Duodenal mucosa (tissue), 2 donors: ENCODE measurements at regions not wholly inside any gene's neighbourhood (a gene's known extent, or its start where the extent isn't known, plus 50 kb on each side); places are given as distances from the start of the nearest gene placed in this dataset.

Experiments used
- H3K27ac ChIP-seq: one replicate; pipeline ENCODE4 v1.7.0; 2013; ENCODE audit warnings: low read depth, low read length
- H3K27me3 ChIP-seq, 2 donors: one replicate each; pipeline ENCODE4 v1.7.0; 2013; ENCODE audit warnings: low read length in 2 of 2, control low read depth in 1 of 2; ENCODE audit not compliant: insufficient read depth in 2 of 2, control insufficient read depth in 1 of 2
- H3K36me3 ChIP-seq, 2 donors: one replicate each; pipeline ENCODE4 v1.7.0; 2013; ENCODE audit warnings: low read length in 2 of 2, control low read depth in 1 of 2; ENCODE audit not compliant: insufficient read depth in 2 of 2, control insufficient read depth in 1 of 2
- H3K4me1 ChIP-seq, 2 donors: one replicate each; pipeline ENCODE4 v1.7.0; 2013; ENCODE audit warnings: low read length in 2 of 2, control low read depth in 1 of 2; ENCODE audit not compliant: insufficient read depth in 2 of 2, control insufficient read depth in 1 of 2
- H3K4me3 ChIP-seq, 2 donors: one replicate each; pipeline ENCODE4 v1.7.0; 2013; ENCODE audit warnings: low read length in 2 of 2, low read depth in 1 of 2
- H3K9ac ChIP-seq, 2 donors: one replicate each; pipeline ENCODE4 v1.7.0; 2013; ENCODE audit warnings: low read length in 2 of 2, low read depth in 1 of 2
- H3K9me3 ChIP-seq, 2 donors: one replicate each; pipeline ENCODE4 v1.7.0; 2013; ENCODE audit warnings: low read length in 2 of 2, control low read depth in 1 of 2; ENCODE audit not compliant: control insufficient read depth in 1 of 2

DNA sequence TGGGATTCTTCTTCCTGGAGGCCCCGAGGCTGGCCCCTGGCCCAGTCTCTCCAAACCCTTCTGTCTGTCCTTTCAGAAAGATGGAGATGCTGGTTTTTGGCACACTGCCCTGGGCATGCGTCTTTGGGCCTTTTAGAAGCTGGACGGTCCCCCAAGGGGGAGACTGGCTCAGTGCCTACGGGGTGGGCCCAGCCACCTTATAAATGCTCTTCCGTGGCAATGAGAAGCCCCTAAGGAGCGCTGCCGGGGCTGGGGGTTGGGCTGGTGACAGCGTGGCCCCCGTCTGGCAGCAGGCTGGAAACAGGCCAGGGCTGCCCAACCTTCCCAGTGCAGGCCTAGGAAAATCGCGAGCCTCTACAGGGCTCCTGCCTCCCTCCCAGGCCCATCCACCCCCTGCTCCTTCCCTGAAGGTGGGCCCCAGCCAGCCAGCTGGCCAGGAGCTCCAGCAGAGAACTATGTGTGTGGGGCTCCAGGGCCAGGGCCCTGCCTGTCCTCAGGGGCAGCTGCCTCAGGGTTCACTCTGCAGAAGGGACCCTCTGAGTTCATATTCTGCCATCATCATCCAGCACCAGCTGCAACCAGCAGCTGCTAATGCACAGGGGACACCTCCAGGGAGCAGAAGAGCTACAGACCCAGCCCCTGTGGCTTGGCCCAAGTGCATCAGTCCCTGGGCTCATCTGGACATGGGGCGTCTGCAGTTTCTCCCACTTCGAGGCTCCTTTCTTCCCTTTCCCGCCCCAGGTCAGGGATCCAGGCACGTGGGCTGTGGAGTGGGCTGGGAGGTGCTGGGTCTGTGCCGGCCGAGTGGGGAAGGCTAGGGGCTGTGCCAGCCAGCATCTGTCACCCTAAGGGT, 107.6 kb upstream of the OTOS start:
- no peaks in the 10 kb centered on the region for H3K9me3 ChIP-seq
- H3K4me3 ChIP-seq: no peak overlapping the region
- no peaks in the 10 kb centered on the region for H3K36me3 ChIP-seq
- H3K4me1 ChIP-seq: peaks cover 10 to 15% of the 10 kb centered on the region in 2 donors
- H3K27ac ChIP-seq: no peak overlapping the region
- peaks cover 0 to 2% of the 10 kb centered on the region in 2 donors for H3K27me3 ChIP-seq
- H3K9ac ChIP-seq: no peak overlapping the region

DNA sequence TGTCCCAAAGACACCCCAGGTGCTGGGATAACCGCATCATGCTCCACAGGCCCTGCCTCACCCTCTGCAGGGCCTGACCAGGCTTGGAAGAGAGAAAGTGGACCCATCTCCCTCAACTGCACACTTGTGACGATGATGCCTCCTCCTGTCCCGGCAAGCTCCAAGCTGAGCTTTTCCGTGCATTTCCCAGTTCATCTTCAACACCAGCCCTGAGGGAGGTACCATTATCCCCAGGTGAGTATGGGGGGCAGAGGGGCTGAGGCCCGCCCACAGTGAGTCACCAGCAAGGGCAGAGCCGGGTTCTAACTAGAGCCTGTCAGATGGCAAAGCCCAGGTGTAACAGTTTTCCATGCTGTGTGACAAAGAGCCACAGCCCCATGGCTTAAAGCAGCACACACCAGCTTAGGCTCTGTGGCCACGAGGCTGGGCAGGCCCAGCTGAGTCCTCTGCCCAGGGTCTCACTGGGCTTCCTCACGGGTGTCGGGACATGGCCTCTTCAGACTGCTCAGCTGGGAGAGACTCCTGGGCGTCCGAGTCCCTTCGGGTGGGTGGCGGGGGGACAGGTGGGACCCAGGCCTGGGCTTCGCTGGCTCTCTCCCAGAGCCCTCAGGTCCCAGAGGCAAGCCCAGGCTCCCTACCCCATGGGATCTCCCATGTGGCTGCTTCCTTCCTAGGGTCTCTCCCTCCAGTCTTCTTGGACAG, 108.4 kb upstream of the OTOS start:
- H3K27ac ChIP-seq: no peak overlapping the region
- H3K4me1 ChIP-seq: peaks cover 10 to 15% of the 10 kb centered on the region in 2 donors
- no peaks in the 10 kb centered on the region for H3K9me3 ChIP-seq
- no peak overlapping the region for H3K4me3 ChIP-seq
- H3K9ac ChIP-seq: no peak overlapping the region
- H3K27me3 ChIP-seq: peaks cover 0 to 2% of the 10 kb centered on the region in 2 donors
- H3K36me3 ChIP-seq: no peaks in the 10 kb centered on the region

DNA sequence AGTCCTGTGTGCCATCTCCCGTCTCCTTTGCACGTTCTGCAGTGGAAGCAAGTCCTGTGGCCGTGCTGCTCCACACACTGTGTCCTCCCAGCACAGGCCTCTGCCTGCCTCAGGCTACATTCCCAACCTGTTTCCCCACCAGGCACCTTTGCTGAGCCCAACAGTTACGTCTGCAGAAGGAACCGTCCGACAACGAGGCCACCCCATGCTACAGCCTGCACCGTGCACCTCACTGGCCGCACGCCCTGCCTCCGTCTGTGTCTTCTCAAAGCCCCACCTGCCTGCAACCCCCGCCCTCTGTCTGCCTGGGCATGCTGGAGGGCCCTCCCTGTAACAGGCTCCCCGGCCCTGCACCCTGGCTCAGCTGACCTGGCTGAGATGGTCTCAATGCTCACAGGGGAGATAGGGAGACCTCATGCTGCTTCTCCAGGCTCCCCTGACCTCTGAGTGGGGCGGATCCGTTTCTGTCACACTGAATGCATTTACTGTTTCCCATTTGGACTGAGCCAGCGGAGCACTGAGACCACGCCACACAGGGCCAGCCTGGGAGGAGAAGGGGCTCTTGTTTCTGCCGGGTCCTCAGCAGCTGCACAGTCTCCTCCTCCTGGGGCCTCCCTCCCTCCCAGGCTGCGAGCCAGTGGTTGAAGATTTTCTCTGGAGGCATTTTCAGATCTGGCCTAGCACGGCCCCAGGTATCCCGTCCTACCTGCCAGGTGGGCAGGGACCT, 109.1 kb upstream of the OTOS start:
- H3K9ac ChIP-seq: no peak overlapping the region
- H3K9me3 ChIP-seq: no peaks in the 10 kb centered on the region
- peaks cover 10 to 15% of the 10 kb centered on the region in 2 donors for H3K4me1 ChIP-seq
- H3K36me3 ChIP-seq: no peaks in the 10 kb centered on the region
- peaks cover 0 to 2% of the 10 kb centered on the region in 2 donors for H3K27me3 ChIP-seq
- peak overlapping the region; percentile 3 for H3K27ac ChIP-seq
- no peak overlapping the region for H3K4me3 ChIP-seq

DNA sequence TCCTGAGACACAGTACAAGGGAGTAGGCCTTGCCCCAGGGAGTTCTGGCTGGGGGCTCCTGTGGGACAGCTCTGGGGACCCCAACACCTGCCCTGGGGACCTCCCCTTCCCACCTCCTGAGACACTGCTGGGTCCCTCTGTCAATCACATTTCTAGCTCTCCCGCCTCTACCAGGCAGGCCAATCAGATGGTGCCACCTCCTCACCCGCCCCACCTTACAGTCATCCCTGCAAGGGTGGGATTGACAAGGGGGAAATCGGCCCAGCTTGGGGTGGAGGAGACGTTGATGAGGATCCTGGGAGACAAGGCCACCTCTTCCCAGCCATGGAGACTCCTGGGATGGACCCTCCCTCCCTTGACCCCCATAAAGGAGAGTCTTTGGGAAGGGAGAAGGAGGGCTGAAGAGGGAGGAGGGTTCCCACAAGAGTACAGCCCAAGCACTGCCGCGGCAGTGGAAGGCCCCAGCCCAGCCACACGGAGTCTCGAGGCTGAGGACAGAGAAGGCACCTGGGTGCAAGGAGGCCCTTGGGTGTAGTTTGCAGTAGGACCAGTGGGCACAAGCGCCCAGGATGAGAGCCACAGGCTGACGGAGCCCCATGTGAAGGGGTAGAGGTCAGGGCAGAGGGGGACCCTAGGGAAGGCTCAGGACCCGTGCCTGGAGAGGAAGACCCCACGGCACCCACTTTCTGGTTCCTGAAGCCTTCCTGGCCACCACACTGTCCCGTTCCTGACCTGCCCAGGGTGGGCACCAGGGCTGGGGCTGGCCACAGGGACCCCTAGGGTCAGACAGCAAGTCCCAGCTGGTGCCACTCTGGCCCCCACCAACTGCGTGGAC, 109.9 kb upstream of the OTOS start:
- Histone ChIP-seq H3K4me3 (no peak overlapping the region), H3K9ac (no peak overlapping the region), H3K36me3 (no peaks in the 10 kb centered on the region), H3K9me3 (no peaks in the 10 kb centered on the region), H3K27me3 (peaks cover 0 to 2% of the 10 kb centered on the region in 2 donors), H3K27ac (peak overlapping the region; percentile 3), H3K4me1 (peaks cover 10 to 15% of the 10 kb centered on the region in 2 donors)

DNA sequence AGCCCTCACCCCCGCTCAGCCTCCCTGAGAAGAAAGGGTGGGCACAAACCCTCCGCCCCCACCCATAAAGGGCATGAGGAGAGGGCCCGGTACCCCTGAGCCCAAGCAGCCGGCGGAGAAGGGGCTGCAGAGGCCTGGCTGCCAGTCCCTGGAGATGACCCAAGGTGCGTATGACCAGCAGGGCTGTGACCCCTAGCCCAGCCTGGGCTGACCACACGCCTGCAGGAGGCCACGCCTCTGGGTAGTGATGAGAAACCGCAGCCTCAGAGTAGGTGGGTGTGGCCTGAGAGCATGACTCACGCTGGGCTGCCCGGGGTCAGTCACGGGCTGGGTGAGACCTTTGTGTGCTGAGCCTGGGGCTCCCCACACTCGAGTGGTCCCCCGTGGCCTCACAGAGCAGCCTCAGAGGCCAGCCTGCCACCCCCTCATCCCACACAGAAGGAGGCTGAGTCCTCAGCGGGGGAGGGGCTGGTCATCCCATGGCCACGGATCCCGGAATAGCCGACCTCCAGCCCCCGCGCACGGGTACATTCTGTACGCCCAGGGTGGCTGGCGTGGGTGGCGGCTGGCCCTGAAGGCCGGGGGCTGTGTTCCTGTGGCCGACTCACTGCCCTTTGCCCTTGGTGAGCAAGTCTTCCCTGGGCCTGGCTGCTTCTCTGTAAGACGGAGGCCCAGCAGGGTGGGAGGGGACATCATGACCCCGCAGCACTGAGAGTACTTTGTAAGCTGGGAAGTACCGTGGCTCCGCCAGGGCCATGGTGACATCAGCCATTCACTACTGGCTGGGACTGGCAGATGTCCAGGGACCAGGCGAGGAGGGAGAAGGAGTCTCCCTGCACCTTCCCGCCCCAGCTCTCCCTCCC, 110.8 kb upstream of the OTOS start:
- H3K4me1 ChIP-seq: peaks cover 10 to 15% of the 10 kb centered on the region in 2 donors
- no peak overlapping the region for H3K9ac ChIP-seq
- H3K4me3 ChIP-seq: no peak overlapping the region
- H3K36me3 ChIP-seq: no peaks in the 10 kb centered on the region
- H3K9me3 ChIP-seq: no peaks in the 10 kb centered on the region
- peaks cover 0 to 2% of the 10 kb centered on the region in 2 donors for H3K27me3 ChIP-seq
- H3K27ac ChIP-seq: peak overlapping the region; percentile 73

DNA sequence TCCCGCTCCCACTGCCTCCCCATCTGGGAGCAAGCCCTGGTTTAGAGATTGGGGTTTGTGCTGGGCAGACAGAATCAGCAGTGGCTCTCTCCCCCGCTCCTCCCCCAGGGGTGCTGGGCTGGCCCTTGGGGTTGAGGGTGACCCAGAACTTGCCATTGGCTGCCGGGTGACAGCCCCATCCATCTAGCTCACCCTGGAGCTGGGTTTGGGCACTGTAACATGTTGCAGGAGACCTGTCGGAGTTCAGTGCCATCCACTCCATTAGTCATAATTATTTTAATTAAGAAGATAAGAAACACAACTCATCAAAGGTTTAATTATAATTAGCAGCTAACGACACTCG, 111.4 kb upstream of the OTOS start:
- Histone ChIP-seq H3K4me1 (peaks cover 10 to 15% of the 10 kb centered on the region in 2 donors), H3K27ac (peak overlapping the region; percentile 63), H3K9me3 (no peaks in the 10 kb centered on the region), H3K36me3 (no peaks in the 10 kb centered on the region), H3K9ac (no peak overlapping the region), H3K4me3 (no peak overlapping the region), H3K27me3 (peaks cover 0 to 2% of the 10 kb centered on the region in 2 donors)

DNA sequence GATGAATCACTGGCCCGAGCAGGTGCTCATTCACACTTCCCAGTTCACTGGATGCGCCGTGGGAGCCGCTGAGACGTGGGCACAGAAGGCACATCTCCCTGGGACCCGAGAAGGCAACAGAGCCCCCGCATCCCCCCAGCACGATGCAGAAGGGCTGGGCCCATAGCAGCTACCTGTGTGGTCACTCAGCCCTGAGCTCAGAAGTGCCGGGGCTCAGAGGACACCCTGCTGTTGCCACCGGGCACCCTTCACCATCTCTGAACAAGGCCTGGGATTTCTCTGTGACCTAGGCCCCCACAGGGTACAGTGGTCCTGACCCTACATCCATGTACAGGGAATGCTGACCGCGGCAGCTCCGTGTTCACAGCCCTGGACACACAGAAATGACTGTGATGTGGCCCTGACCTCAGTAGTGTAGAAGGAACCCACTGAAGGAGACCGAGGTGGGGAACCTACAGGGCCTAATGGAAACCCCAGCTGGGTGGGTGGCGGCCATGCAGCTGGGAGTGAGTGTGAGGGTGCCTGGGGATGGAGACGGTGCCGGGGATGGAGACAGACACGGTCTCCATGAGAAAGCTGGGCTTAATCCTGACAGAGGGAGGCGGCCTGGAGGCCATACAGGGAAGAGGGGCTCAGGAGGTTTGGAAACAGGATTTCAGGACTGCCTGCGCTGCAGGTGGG, 111.9 kb upstream of the OTOS start:
- Histone ChIP-seq H3K27me3 (peaks cover 0 to 2% of the 10 kb centered on the region in 2 donors), H3K4me3 (no peak overlapping the region), H3K36me3 (no peaks in the 10 kb centered on the region), H3K9me3 (no peaks in the 10 kb centered on the region), H3K4me1 (peaks cover 10 to 15% of the 10 kb centered on the region in 2 donors), H3K9ac (no peak overlapping the region), H3K27ac (no peak overlapping the region)

DNA sequence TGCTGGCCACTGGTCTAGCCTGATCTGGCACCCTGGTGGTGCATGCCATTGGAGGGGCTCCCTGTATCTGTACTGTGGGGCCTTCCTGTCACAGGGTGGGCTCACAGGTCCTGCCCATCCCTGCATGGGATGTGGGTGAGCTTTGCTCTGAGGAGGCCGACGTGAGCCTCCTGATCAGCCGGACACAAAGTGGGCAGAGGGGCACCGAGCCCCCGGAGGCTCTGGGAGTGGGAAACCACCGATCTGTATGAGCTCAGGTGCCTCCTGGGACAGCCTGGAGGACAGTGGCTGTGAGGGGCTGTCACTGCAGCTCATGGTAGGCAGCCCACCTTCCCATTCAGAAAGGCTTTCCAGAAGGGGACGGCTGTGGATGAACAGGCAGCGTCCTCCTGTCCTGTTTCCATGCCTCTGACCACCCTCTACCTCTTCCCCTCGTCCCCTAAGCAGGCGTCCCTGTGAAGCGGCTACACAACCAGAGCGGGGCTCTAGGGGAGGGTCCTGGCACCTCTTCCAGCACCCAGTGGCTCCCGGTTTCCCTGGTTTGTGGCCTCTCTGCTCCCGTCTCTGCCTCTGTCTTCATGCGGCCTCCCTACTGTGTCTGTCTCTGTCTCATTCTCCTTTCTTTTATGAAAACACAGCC, 112.5 kb upstream of the OTOS start:
- no peak overlapping the region for H3K27ac ChIP-seq
- peaks cover 10 to 15% of the 10 kb centered on the region in 2 donors for H3K4me1 ChIP-seq
- H3K9ac ChIP-seq: no peak overlapping the region
- peaks cover 0 to 2% of the 10 kb centered on the region in 2 donors for H3K27me3 ChIP-seq
- no peaks in the 10 kb centered on the region for H3K36me3 ChIP-seq
- no peaks in the 10 kb centered on the region for H3K9me3 ChIP-seq
- no peak overlapping the region for H3K4me3 ChIP-seq
